ENCODE measurements at regions not wholly inside any gene's neighbourhood (a gene's known extent, or its start where the extent isn't known, plus 50 kb on each side); places are given as distances from the start of the nearest gene placed in this dataset.
A peak's percentile ranks its signal among the peaks of the same experiment; 100 is the strongest.

GRCh38 chr5:36355516-36355915, 53.8 kb upstream of the RANBP3L start:
- no peak for DNase-seq (ENCODE audit: low spot score)

GRCh38 chr5:36356915-36357314, 55.2 kb upstream of the RANBP3L start:
- no peak for DNase-seq (ENCODE audit: low spot score)

- DNase-seq (ENCODE audit: low spot score), result no peak
Observed at GRCh38 chr5:36357391-36357975, 55.8 kb upstream of the RANBP3L start.

GRCh38 chr5:36359267-36359666, 57.6 kb upstream of the RANBP3L start:
- no peak for DNase-seq (ENCODE audit: low spot score)

GRCh38 chr5:36360307-36360706, 58.6 kb upstream of the RANBP3L start:
- no peak for DNase-seq (ENCODE audit: low spot score)

GRCh38 chr5:36363101-36363500, 61.4 kb upstream of the RANBP3L start:
- DNase-seq (ENCODE audit: low spot score), result peak; percentile 55

GRCh38 chr5:36363744-36364143, 62.0 kb upstream of the RANBP3L start:
- DNase-seq (ENCODE audit: low spot score), result no peak

GRCh38 chr5:36364473-36364872, 62.8 kb upstream of the RANBP3L start:
- no peak for DNase-seq (ENCODE audit: low spot score)

GRCh38 chr5:36365896-36366295, 64.2 kb upstream of the RANBP3L start:
- DNase-seq (ENCODE audit: low spot score), result no peak

GRCh38 chr5:36366883-36367282, 65.2 kb upstream of the RANBP3L start:
- no peak for DNase-seq (ENCODE audit: low spot score)

- no peak for DNase-seq (ENCODE audit: low spot score)
Observed at GRCh38 chr5:36367524-36367923, 65.8 kb upstream of the RANBP3L start.

GRCh38 chr5:36369219-36369690, 67.6 kb upstream of the RANBP3L start:
- DNase-seq (ENCODE audit: low spot score), result no peak

GRCh38 chr5:36370073-36370472, 68.4 kb upstream of the RANBP3L start:
- DNase-seq (ENCODE audit: low spot score), result no peak

- DNase-seq (ENCODE audit: low spot score), result peak; percentile 72
Observed at GRCh38 chr5:36371366-36371765, 69.7 kb upstream of the RANBP3L start.

GRCh38 chr5:36373527-36374086, 71.9 kb upstream of the RANBP3L start:
- no peak for DNase-seq (ENCODE audit: low spot score)

GRCh38 chr5:36374266-36374862, 72.7 kb upstream of the RANBP3L start:
- peak; percentile 18 for DNase-seq (ENCODE audit: low spot score)

- no peak for DNase-seq (ENCODE audit: low spot score)
Observed at GRCh38 chr5:36377192-36377591, 75.5 kb upstream of the RANBP3L start.

- DNase-seq (ENCODE audit: low spot score), result no peak
Observed at GRCh38 chr5:36378551-36378950, 76.8 kb upstream of the RANBP3L start.

- DNase-seq (ENCODE audit: low spot score), result no peak
Observed at GRCh38 chr5:36382890-36383289, 81.2 kb upstream of the RANBP3L start.

GRCh38 chr5:36383942-36384341, 82.2 kb upstream of the RANBP3L start:
- no peak for DNase-seq (ENCODE audit: low spot score)

GRCh38 chr5:36384845-36385244, 83.1 kb upstream of the RANBP3L start:
- DNase-seq (ENCODE audit: low spot score), result no peak

GRCh38 chr5:36385495-36385894, 83.8 kb upstream of the RANBP3L start:
- no peak for DNase-seq (ENCODE audit: low spot score)

- DNase-seq (ENCODE audit: low spot score), result no peak
Observed at GRCh38 chr5:36388288-36388687, 86.6 kb upstream of the RANBP3L start.

GRCh38 chr5:36389245-36389644, 87.5 kb upstream of the RANBP3L start:
- no peak for DNase-seq (ENCODE audit: low spot score)

Measured in cerebellar cortex (tissue), 1 donor.